ENCODE measurements at regions not wholly inside any gene's neighbourhood (a gene's known extent, or its start where the extent isn't known, plus 50 kb on each side); places are given as distances from the start of the nearest gene placed in this dataset.

DNA sequence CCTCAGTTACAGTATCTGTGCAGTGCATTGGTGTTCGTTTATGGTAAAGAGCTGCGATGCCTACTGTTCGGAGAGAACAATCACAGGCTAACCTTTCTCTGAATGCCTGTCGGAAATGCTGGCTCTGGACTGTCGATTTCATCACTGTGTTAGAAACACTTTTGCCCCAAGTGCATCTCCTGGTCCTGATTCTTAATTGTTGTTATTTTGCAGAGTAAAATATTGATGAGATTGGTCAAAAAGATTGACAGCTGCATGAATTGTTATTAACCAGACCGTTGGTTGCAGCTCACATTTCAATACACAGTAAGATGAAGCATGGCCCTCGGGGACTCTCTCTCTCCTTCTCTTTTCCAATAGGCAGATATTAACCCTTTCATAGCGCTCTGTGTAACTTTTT is 557.4 kb upstream of the ADARB2 start:
- TF ChIP-seq, protein P1, sequence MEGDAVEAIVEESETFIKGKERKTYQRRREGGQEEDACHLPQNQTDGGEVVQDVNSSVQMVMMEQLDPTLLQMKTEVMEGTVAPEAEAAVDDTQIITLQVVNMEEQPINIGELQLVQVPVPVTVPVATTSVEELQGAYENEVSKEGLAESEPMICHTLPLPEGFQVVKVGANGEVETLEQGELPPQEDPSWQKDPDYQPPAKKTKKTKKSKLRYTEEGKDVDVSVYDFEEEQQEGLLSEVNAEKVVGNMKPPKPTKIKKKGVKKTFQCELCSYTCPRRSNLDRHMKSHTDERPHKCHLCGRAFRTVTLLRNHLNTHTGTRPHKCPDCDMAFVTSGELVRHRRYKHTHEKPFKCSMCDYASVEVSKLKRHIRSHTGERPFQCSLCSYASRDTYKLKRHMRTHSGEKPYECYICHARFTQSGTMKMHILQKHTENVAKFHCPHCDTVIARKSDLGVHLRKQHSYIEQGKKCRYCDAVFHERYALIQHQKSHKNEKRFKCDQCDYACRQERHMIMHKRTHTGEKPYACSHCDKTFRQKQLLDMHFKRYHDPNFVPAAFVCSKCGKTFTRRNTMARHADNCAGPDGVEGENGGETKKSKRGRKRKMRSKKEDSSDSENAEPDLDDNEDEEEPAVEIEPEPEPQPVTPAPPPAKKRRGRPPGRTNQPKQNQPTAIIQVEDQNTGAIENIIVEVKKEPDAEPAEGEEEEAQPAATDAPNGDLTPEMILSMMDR (conservative IDR thresholded peaks at IDR 0.05; ENCODE audit: low read length): no peak
- TF ChIP-seq EZH2phosphoT487 (IDR thresholded peaks at IDR 0.05; ENCODE audit: borderline replicate concordance, low read depth, low read length): no peak
